Stimulated activated CD8-positive, alpha-beta memory T cell treated with anti-CD3 and anti-CD28 coated beads, Interleukin-4, amount 100 ng/mL, for 4 hours (primary cell): ENCODE measurements at regions not wholly inside any gene's neighbourhood (a gene's known extent, or its start where the extent isn't known, plus 50 kb on each side); places are given as distances from the start of the nearest gene placed in this dataset.

Experiments
- DNase-seq, 2 donors: peaks; one replicate each; pipeline ENCODE4 v3.0.0-alpha.2; 2020; ENCODE audit warnings: low read depth in 2 of 2, low spot score in 1 of 2

GRCh38 chr6:169899481-169900145 is 148.2 kb downstream of the ERMARD start:
- DNase-seq: no peak

- DNase-seq: no peak
These were observed 147.5 kb downstream of the ERMARD start for GRCh38 chr6:169898788-169899480.

GRCh38 chr6:169897601-169898358 is 146.4 kb downstream of the ERMARD start:
- DNase-seq: no peak

GRCh38 chr6:169896826-169897456 is 145.5 kb downstream of the ERMARD start:
- DNase-seq: no peak

- DNase-seq: no peak
These were observed 144.7 kb downstream of the ERMARD start for GRCh38 chr6:169895926-169896761.

- DNase-seq: no peak
These were observed 143.8 kb downstream of the ERMARD start for GRCh38 chr6:169895000-169895759.

GRCh38 chr6:169894377-169894960 is 143.0 kb downstream of the ERMARD start:
- DNase-seq: no peak

- no peak for DNase-seq
These were observed 142.2 kb downstream of the ERMARD start for GRCh38 chr6:169893624-169894023.

GRCh38 chr6:169891846-169892245 is 140.4 kb downstream of the ERMARD start:
- no peak for DNase-seq

GRCh38 chr6:169891421-169891820 is 140.0 kb downstream of the ERMARD start:
- no peak for DNase-seq

GRCh38 chr6:169890901-169891300 is 139.5 kb downstream of the ERMARD start:
- no peak for DNase-seq

- no peak for DNase-seq
These were observed 138.6 kb downstream of the ERMARD start for GRCh38 chr6:169890049-169890448.

- no peak for DNase-seq
These were observed 136.2 kb downstream of the ERMARD start for GRCh38 chr6:169887529-169888140.

- no peak for DNase-seq
These were observed 135.3 kb downstream of the ERMARD start for GRCh38 chr6:169886631-169887227.

GRCh38 chr6:169885831-169886230 is 134.4 kb downstream of the ERMARD start:
- no peak for DNase-seq

GRCh38 chr6:169885131-169885530 is 133.7 kb downstream of the ERMARD start:
- no peak for DNase-seq

- DNase-seq: no peak
These were observed 132.7 kb downstream of the ERMARD start for GRCh38 chr6:169884158-169884557.

GRCh38 chr6:169883316-169883715 is 131.9 kb downstream of the ERMARD start:
- no peak for DNase-seq

- DNase-seq: no peak
These were observed 130.6 kb downstream of the ERMARD start for GRCh38 chr6:169881976-169882375.
